Nucleus accumbens (tissue), 56 donors: ENCODE measurements at regions not wholly inside any gene's neighbourhood (a gene's known extent, or its start where the extent isn't known, plus 50 kb on each side); places are given as distances from the start of the nearest gene placed in this dataset.
"Not testable (repeated sequence)": the region's sequence is repeated elsewhere in the genome, so short reads cannot be mapped to it uniquely, and the experiment has no call there.

ENCODE experiments used
- DNase-seq, 56 donors: peaks; one replicate each; lab custom pipeline; 2025; lab: John Stamatoyannopoulos, UW

DNA sequence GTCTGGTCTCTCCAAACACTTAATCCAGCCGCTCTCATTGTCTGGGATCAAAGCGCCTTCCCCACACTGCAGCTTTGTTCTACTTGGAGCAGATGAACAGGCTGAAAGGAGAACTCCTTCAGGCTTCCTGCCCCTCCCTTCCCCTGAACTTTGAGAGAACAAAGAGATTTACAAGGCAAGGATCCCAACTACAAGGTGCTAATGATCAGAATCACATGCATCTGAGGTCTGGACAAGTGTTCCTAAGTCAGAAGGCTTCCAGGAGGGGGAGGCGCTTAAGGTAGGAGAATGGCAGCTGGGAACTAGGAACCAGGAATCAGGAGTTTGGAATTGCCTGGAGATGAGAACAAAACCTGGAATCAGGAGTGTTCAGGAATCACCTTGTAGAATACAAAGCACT lies 606.3 kb upstream of the CDH11 start:
- DNase-seq = no peak

- DNase-seq = no peak
Measured at GRCh38 chr16:65727534-65728137, 605.8 kb upstream of the CDH11 start.

DNA sequence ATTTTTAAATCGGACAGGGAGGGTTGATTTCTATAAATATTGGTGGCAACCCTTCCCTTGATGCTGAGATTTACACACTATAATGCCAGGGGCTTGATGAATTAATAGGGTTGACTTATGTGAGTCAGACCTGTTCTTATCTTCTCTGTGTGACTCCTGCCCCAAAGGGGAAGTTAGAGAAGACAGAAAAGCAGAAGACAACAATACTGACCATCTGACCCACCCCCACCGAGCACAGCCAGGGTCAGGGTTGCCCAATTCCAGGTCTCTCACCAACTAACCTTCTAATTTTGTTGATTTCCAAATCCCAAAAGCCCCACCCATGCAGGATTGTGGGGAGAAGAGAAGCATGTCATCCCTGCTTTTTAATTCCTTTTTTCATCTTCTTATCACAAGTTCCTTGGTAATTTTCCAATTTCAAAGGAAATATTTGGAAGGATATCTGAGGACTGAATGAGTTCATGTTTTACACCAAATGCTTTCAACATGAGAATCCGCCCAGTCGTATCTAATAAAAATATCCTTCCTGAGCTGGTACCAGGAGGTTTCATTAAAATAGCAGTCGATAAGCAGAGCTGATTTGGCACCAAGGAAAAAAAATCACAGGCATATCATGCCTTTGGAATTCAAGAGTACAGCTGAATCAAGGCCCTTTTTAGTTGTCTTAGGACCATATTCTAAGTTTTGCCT lies 603.4 kb upstream of the CDH11 start:
- peak in 4 of 56 donors; percentile 1 to 7 (median 2) for DNase-seq

DNA sequence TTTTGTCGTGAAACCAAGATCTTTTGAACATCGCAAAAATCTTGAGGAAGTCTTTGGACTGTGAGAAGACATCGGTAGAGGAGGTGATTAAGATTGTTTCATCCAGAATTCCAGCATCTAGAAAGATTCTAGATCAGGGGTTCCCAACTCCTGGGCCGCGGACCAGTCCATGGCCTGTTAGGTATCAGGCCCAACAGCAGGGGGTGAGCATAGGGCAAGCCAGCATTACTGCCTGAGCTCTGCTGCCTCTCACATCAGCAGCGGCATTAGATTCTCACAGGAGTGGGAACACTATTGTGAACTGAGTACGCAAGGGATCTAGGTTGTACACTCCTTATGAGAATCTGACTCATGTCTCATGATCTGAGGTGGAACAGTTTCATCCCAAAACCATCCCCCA lies 600.6 kb upstream of the CDH11 start:
- no peak for DNase-seq

- no peak for DNase-seq
Measured at GRCh38 chr16:65717846-65718245, 596.0 kb upstream of the CDH11 start.

DNA sequence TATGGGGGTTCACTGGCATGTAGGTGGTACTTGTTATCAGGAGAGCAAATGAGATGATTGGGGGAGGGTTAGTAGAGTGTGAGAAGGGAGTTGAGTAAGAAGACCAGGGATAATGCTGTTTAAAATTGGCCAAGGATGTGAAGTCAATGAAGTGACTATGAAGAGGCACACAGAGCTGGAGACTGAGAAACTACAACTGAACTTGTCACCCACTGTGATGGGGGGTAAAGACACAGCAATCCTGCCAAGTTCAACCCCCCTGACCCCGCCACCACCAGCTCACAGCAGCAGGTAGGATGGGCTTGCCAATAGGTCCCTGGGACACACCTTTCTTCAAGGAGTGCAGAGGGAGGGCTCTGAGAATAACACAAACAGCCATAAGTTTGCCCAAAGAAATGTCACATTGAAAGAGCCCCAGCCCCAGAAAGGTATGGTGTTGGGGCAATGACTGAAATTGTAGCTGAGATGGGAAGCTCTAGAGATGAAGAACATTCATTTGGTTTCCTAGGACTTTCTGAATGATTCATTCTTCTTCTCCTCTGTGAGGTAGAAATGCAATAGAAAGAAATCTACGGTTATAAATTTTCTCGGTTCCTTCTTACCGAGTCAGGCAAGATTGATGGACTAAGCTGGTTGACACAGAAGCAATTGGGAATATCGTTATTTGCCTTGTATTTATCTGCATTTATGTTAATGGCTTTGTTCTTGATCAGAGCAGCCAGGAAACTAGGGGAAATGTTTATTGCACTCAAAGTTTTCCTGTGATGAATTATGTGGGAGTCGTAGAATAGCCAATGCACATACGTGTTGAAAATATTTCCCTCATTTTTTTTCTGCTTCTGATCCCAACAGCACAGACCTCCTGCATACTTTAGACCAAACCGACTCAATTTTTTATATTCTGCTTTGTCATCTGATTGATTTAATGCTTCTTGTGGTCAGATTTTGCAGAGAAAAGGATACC lies 595.2 kb upstream of the CDH11 start:
- no peak for DNase-seq

DNA sequence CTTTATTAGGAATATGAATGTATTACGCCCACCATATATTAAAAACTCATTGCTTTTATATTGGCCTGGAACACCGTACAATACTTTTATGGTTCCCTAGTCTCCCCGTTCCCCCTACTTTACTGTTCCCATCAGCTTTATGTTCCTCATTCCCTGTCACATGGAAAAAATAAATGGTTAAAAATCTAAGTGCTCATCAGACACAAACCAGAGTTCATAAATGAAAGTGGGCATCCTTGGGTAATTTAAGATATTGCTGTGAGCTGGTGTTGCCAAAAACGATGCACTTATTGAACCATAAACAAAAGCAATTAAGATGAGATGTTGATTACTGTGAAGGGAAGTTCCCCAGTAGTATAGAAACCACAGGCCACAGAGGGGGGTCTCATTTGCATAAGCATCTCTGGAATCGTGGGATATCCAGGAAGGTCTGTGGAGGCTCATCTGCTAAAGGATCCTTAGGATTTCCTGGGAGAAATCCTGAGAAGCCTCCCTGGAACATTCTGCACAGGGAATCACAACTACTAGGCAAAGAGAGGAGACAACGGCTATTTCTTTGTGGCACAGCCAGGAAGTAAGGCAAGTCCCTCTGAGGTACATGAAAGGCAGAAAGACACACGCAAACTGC lies 591.4 kb upstream of the CDH11 start:
- no peak for DNase-seq

- no peak for DNase-seq
Measured at GRCh38 chr16:65710107-65710506, 588.2 kb upstream of the CDH11 start.

- DNase-seq = no peak
Measured at GRCh38 chr16:65704866-65705265, 583.0 kb upstream of the CDH11 start.

GRCh38 chr16:65702707-65703402 lies 581.0 kb upstream of the CDH11 start:
- DNase-seq = no peak

- no peak for DNase-seq
Measured at GRCh38 chr16:65700596-65700995, 578.7 kb upstream of the CDH11 start.

- no peak for DNase-seq
Measured at GRCh38 chr16:65698791-65699321, 577.0 kb upstream of the CDH11 start.

- DNase-seq = no peak
Measured at GRCh38 chr16:65697521-65697920, 575.7 kb upstream of the CDH11 start.

GRCh38 chr16:65697065-65697464 lies 575.2 kb upstream of the CDH11 start:
- DNase-seq = no peak

DNA sequence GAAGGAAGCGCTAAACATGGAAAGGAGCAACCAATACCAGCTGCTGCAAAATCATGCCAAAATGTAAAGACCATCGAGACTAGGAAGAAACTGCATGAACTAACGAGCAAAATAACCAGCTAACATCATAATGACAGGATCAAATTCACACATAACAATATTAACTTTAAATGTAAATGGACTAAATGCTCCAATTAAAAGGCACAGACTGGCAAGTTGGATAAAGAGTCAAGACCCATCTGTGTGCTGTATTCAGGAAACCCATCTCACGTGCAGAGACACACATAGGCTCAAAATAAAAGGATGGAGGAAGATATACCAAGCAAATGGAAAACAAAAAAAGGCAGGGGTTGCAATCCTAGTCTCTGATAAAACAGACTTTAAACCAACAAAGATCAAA lies 570.0 kb upstream of the CDH11 start:
- not testable (repeated sequence) for DNase-seq

DNA sequence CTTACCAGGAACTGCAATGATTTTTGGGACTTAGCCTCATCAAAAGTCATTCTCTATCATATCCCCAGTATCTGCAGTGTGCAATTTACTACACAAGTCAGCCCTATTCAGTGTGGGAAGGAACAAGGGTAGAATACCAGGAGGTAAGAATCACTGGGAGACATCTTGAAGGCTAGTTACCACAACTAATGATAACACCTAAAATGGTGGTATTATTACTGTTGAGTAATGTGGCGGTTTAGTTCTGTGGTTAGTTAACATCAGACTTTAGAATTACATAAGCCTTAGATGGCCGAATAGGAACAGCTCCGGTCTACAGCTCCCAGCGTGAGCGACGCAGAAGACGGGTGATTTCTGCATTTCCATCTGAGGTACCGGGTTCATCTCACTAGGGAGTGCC lies 567.9 kb upstream of the CDH11 start:
- DNase-seq = no peak

GRCh38 chr16:65688301-65688700 lies 566.4 kb upstream of the CDH11 start:
- no peak for DNase-seq

- DNase-seq = no peak
Measured at GRCh38 chr16:65684230-65684629, 562.4 kb upstream of the CDH11 start.

- no peak for DNase-seq
Measured at GRCh38 chr16:65681406-65681805, 559.5 kb upstream of the CDH11 start.

DNA sequence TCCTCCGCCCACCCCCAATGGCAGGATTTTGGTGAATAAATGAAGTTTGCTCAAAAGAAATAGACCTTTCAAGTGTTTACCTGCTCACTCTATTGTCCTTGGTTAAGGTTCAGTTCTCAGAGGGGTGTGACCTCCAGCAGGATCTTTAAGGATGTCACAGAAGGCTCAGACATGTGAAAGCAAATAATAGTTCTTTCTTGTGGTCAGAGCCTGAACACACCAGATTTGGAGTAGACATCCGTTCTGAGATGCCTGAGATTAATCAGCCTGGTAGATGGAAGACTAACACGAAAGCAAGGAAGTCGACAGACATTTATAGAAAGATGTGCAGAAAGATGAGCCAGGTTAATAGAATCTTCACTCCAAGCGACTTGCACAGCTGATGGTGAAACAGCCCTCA lies 557.9 kb upstream of the CDH11 start:
- DNase-seq = no peak
